H9 (cell line): ENCODE measurements at regions not wholly inside any gene's neighbourhood (a gene's known extent, or its start where the extent isn't known, plus 50 kb on each side); places are given as distances from the start of the nearest gene placed in this dataset.

Experiments
- DNase-seq: peaks from one replicate; pipeline ENCODE4 v3.0.0-alpha.2; 2017
- H2AFZ ChIP-seq: one replicate; pipeline ENCODE4 v1.6.1; 2013; ENCODE audit warnings: mild to moderate bottlenecking, low read length, control low read depth, moderate library complexity
- H2AK5ac ChIP-seq: 2 replicates; pipeline ENCODE4 v1.6.1; 2013; ENCODE audit warnings: low read length, control low read depth, mixed read lengths; ENCODE audit not compliant: insufficient read length
- H2BK120ac ChIP-seq: one replicate; pipeline ENCODE4 v1.6.1; 2013; ENCODE audit warnings: low read depth, mild to moderate bottlenecking, low read length, control low read depth, inconsistent platforms; ENCODE audit not compliant: poor library complexity, severe bottlenecking
- H2BK12ac ChIP-seq: 2 replicates; pipeline ENCODE4 v1.6.1; 2013; ENCODE audit warnings: low read length, control low read depth, mixed read lengths, low read depth; ENCODE audit not compliant: insufficient read length
- H2BK15ac ChIP-seq: 2 replicates; pipeline ENCODE4 v1.6.1; 2013; ENCODE audit warnings: low read depth, low read length, control low read depth
- H2BK20ac ChIP-seq: one replicate; pipeline ENCODE4 v1.6.1; 2013; ENCODE audit warnings: low read depth, mild to moderate bottlenecking, low read length, control low read depth, inconsistent platforms; ENCODE audit not compliant: poor library complexity, severe bottlenecking
- H2BK5ac ChIP-seq: 2 replicates; pipeline ENCODE4 v1.6.1; 2013; ENCODE audit warnings: low read length, control low read depth, mixed read lengths; ENCODE audit not compliant: insufficient read length
- H3K14ac ChIP-seq: 2 replicates; pipeline ENCODE4 v1.6.1; 2013; ENCODE audit warnings: low read length, control low read depth; ENCODE audit not compliant: insufficient read depth
- H3K18ac ChIP-seq: 2 replicates; pipeline ENCODE4 v1.6.1; 2013; ENCODE audit warnings: low read depth, mild to moderate bottlenecking, mixed read lengths, low read length, control low read depth; ENCODE audit not compliant: insufficient read length
- H3K23ac ChIP-seq: 2 replicates; pipeline ENCODE4 v1.6.1; 2013; ENCODE audit warnings: low read length, control low read depth, mixed read lengths, low read depth; ENCODE audit not compliant: insufficient read length
- H3K23me2 ChIP-seq: 2 replicates; pipeline ENCODE4 v1.6.1; 2013; ENCODE audit warnings: low read depth, mild to moderate bottlenecking, mixed read lengths, low read length, control low read depth; ENCODE audit not compliant: insufficient read length, poor library complexity, severe bottlenecking
- H3K27ac ChIP-seq: 2 replicates; pipeline ENCODE4 v1.5.1; 2013; ENCODE audit warnings: low read length, control low read depth, mixed read lengths, low read depth; ENCODE audit not compliant: insufficient read length
- H3K27me3 ChIP-seq: 2 replicates; pipeline ENCODE4 v1.6.1; 2013; ENCODE audit warnings: low read length, control low read depth, inconsistent platforms; ENCODE audit not compliant: insufficient read depth
- H3K4ac ChIP-seq: 2 replicates; pipeline ENCODE4 v1.6.1; 2013; ENCODE audit warnings: low read depth, mild to moderate bottlenecking, control low read depth, inconsistent platforms, low read length, moderate library complexity
- H3K4me1 ChIP-seq: 2 replicates; pipeline ENCODE4 v1.6.1; 2013; ENCODE audit warnings: low read length, control low read depth, inconsistent platforms; ENCODE audit not compliant: insufficient read depth
- H3K4me2 ChIP-seq: 2 replicates; pipeline ENCODE4 v1.6.1; 2013; ENCODE audit warnings: low read length, control low read depth, mixed read lengths; ENCODE audit not compliant: insufficient read length, insufficient read depth
- H3K56ac ChIP-seq: 2 replicates; pipeline ENCODE4 v1.6.1; 2013; ENCODE audit warnings: low read depth, mild to moderate bottlenecking, mixed read lengths, low read length, control low read depth; ENCODE audit not compliant: insufficient read length
- H3K79me1 ChIP-seq: 2 replicates; pipeline ENCODE4 v1.6.1; 2013; ENCODE audit warnings: low read depth, mild to moderate bottlenecking, moderate library complexity, low read length, control low read depth, inconsistent platforms; ENCODE audit not compliant: insufficient read depth, poor library complexity, severe bottlenecking
- H3K79me2 ChIP-seq: 2 replicates; pipeline ENCODE4 v1.6.1; 2013; ENCODE audit warnings: low read length, control low read depth, inconsistent platforms; ENCODE audit not compliant: insufficient read depth
- H3K9ac ChIP-seq: 2 replicates; pipeline ENCODE4 v1.6.1; 2013; ENCODE audit warnings: low read length, control low read depth, mixed read lengths; ENCODE audit not compliant: insufficient read length; ENCODE audit errors: extremely low read depth
- H3K9me3 ChIP-seq: one replicate; pipeline ENCODE4 v1.6.1; 2013; ENCODE audit warnings: low read depth, low read length, inconsistent platforms; ENCODE audit not compliant: control insufficient read depth
- H3T11ph ChIP-seq: one replicate; pipeline ENCODE4 v1.6.1; 2013; ENCODE audit warnings: mild to moderate bottlenecking, low read length, control low read depth, inconsistent platforms
- H4K20me1 ChIP-seq: one replicate; pipeline ENCODE4 v1.6.1; 2013; ENCODE audit not compliant: control insufficient read depth, insufficient read length, insufficient read depth
- H4K5ac ChIP-seq: 2 replicates; pipeline ENCODE4 v1.6.1; 2013; ENCODE audit warnings: low read depth, mild to moderate bottlenecking, mixed read lengths, low read length, control low read depth; ENCODE audit not compliant: insufficient read length
- H4K8ac ChIP-seq: replicated peaks from 2 replicates; pipeline ENCODE4 v1.6.1; 2013; ENCODE audit warnings: low read length, control low read depth, mixed read lengths, low read depth; ENCODE audit not compliant: insufficient read length
- H4K91ac ChIP-seq: 2 replicates; pipeline ENCODE4 v1.6.1; 2013; ENCODE audit warnings: low read depth, mild to moderate bottlenecking, moderate library complexity, mixed read lengths, low read length, control low read depth; ENCODE audit not compliant: insufficient read length
- H3K27ac Mint-ChIP-seq, 3 experiments: 2 replicates in 2 of 3; 3 replicates in 1 of 3; pipeline ENCODE4 v1.8.0; 2020 to 2021; ENCODE audit warnings: mixed read lengths in 3 of 3, mild to moderate bottlenecking in 1 of 3, moderate library complexity in 1 of 3
- H3K27me3 Mint-ChIP-seq: 2 replicates; pipeline ENCODE4 v1.8.0; 2021; ENCODE audit warnings: low read depth, mild to moderate bottlenecking, moderate library complexity, mixed read lengths
- H3K36me3 Mint-ChIP-seq, 3 experiments: 2 replicates in 2 of 3; 3 replicates in 1 of 3; pipeline ENCODE4 v1.8.0; 2020 to 2021; ENCODE audit warnings: low read depth in 3 of 3, mixed read lengths in 3 of 3; ENCODE audit not compliant: insufficient read depth in 1 of 3
- H3K4me1 Mint-ChIP-seq, 2 experiments: 2 replicates each; pipeline ENCODE4 v1.8.0; 2020; ENCODE audit warnings: mixed read lengths in 2 of 2
- H3K4me3 Mint-ChIP-seq, 2 experiments: 2 replicates in 1 of 2; 3 replicates in 1 of 2; pipeline ENCODE4 v1.8.0; 2020 to 2021; ENCODE audit warnings: mild to moderate bottlenecking in 2 of 2, mixed read lengths in 2 of 2, moderate library complexity in 1 of 2
- H3K9me3 Mint-ChIP-seq, 2 experiments: 2 replicates in 1 of 2; 3 replicates in 1 of 2; pipeline ENCODE4 v1.8.0; 2020; ENCODE audit warnings: mild to moderate bottlenecking in 2 of 2, mixed read lengths in 2 of 2, moderate library complexity in 1 of 2
- CTCF ChIP-seq: fragments of 200-600 bp; sonication (generic); conservative IDR thresholded peaks from 3 replicates; pipeline ENCODE4 v1.8.0; 2021; ENCODE audit warnings: antibody characterized with exemption, mild to moderate bottlenecking

GRCh38 chr4:119865789-119866188 lies 200.9 kb downstream of the MAD2L1 start:
- Histone ChIP-seq H4K8ac (no peak overlapping the region), H2AFZ (no peak overlapping the region), H3K4ac (no peak overlapping the region), H3K23me2 (no peaks in the 10 kb centered on the region), H3K56ac (no peak overlapping the region), H3K4me1 (no peaks in the 10 kb centered on the region), H3K79me2 (no peaks in the 10 kb centered on the region), H2BK12ac (no peak overlapping the region), H2BK20ac (no peak overlapping the region), H2BK15ac (no peak overlapping the region), H3K9me3 (no peaks in the 10 kb centered on the region), H3K79me1 (no peaks in the 10 kb centered on the region), H3K14ac (no peak overlapping the region), H3K4me2 (no peak overlapping the region), H2BK5ac (no peak overlapping the region), H3K18ac (no peak overlapping the region), H3T11ph (no peak overlapping the region), H3K9ac (no peak overlapping the region), H4K91ac (no peak overlapping the region), H4K5ac (no peak overlapping the region), H2AK5ac (no peak overlapping the region), H3K23ac (no peak overlapping the region), H2BK120ac (no peak overlapping the region), H3K27me3 (no peaks in the 10 kb centered on the region), H4K20me1 (no peaks in the 10 kb centered on the region), H3K27ac (no peak overlapping the region)
- Mint-ChIP-seq H3K27me3 (no peaks in the 10 kb centered on the region), H3K27ac (no peak overlapping the region), H3K36me3 (no peaks in the 10 kb centered on the region), H3K9me3 (no peaks in the 10 kb centered on the region), H3K4me3 (no peak overlapping the region), H3K4me1 (no peaks in the 10 kb centered on the region)
- no peak for TF ChIP-seq CTCF
- no peak for DNase-seq
